Erythroblast (primary cell): ENCODE measurements at regions not wholly inside any gene's neighbourhood (a gene's known extent, or its start where the extent isn't known, plus 50 kb on each side); places are given as distances from the start of the nearest gene placed in this dataset.

Experiments used
- DNase-seq, 2 experiments: peaks; one replicate each; lab custom pipeline; 2025; lab: John Stamatoyannopoulos, UW
- GATA1 ChIP-seq: IDR thresholded peaks from 2 replicates; pipeline ENCODE4 v1.6.1; 2011; ENCODE audit warnings: low read depth, mild to moderate bottlenecking, control low read depth, low read length, moderate library complexity
- POLR2A ChIP-seq: IDR thresholded peaks from 2 replicates; pipeline ENCODE4 v1.6.1; 2011; ENCODE audit warnings: mild to moderate bottlenecking, low read length

GRCh38 chr1:194570476-194570875, 1384.1 kb upstream of the B3GALT2 start:
- DNase-seq, result no peak
- TF ChIP-seq POLR2A, result no peak
- no peak for TF ChIP-seq GATA1

DNA sequence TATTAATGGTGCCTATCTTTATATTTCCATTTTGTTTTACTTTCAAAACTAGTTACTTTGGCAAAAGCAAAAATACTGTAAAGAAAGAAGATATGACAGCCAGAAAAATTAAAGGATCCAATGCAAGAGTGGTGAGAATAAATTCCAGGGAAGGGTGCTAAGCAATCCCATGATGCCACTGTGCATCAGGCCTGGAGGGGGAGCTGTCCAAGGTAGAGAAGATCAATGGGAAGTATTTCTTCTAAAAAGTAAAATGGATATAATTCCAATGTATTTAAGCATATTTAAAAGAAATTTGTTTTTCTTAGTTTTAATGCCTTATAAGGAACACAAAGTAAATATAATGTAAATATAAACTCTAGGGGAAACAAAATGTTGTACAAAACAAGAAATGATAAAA, 1382.2 kb upstream of the B3GALT2 start:
- TF ChIP-seq GATA1, result no peak
- no peak for TF ChIP-seq POLR2A
- DNase-seq, result peak in 1 of 2 experiments; percentile 0

- TF ChIP-seq GATA1 (no peak), POLR2A (no peak)
- no peak for DNase-seq
Measured at GRCh38 chr1:194548071-194548470, 1361.7 kb upstream of the B3GALT2 start.

GRCh38 chr1:194544012-194544411, 1357.6 kb upstream of the B3GALT2 start:
- TF ChIP-seq POLR2A, result no peak
- no peak for DNase-seq

- no peak for DNase-seq
- TF ChIP-seq GATA1, result no peak
Measured at GRCh38 chr1:194538453-194538852, 1352.0 kb upstream of the B3GALT2 start.

- TF ChIP-seq GATA1, result no peak
- no peak for DNase-seq
Measured at GRCh38 chr1:194537521-194537920, 1351.1 kb upstream of the B3GALT2 start.

GRCh38 chr1:194535369-194535768, 1349.0 kb upstream of the B3GALT2 start:
- peak; percentile 86 to 94 for DNase-seq

DNA sequence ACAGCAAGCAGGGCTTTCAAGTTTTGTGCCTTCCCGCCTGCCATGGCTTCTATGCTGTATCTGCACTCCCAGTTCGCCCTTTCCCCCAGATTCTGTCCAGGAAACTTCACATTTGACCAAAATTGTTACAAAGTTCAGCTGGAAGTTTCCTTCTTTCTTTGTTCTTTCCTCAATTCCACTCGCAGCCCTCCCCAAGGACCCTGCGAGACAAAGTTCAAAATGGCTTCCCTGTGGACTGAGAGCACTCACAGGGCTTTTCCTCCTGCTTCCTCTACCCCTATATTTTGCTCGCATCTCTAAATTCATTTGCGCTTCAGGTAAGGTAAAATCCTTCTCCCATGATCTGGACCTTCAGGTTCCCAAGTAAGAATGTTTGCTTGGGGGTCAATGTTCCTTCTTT, 1348.4 kb upstream of the B3GALT2 start:
- DNase-seq, result no peak
- TF ChIP-seq GATA1 (no peak), POLR2A (no peak)

More at GRCh38 chr1:194535369-194535768, 1349.0 kb upstream of the B3GALT2 start:
- TF ChIP-seq GATA1 (peak; percentile 39), POLR2A (no peak)

DNA sequence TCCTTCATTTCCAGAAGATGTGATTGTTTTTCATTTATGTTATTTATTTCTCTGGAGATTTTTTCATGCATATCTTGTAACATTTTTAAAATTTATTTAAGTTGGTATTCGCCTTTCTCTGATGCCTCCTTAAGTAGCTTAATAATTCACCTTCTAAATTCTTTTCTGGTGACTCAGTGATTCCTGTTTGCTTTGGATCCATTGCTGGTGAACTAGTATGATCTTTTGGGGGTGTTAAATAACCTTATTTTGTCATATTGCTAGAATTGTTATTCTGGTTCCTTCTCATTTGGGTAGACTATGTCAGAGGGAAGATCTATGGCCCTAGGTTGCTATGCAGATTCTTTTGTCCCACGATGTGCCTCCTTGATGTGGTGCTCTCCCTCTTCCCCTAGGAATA, 1347.2 kb upstream of the B3GALT2 start:
- no peak for TF ChIP-seq POLR2A
- no peak for TF ChIP-seq GATA1
- no peak for DNase-seq

DNA sequence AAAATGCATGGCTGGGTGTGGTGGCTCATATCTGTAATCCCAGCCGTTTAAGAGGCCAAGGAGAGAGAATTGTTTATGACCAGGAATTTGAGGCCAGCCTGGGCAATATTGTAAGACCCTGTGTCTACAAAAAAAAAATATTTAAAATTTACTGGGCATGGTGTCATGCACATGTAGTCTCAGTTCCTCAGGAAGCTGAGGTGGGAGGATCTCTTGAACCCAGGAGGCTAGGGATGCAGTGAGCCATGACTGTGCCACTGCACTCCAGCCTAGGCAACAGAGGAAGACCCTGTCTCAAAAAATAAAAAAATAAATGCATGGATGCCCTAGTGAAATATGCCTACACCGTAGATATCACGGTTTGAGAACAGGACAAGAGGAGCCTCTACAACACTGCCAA, 1331.2 kb upstream of the B3GALT2 start:
- DNase-seq, result peak in 1 of 2 experiments; percentile 81
- TF ChIP-seq GATA1 (no peak), POLR2A (no peak)

DNA sequence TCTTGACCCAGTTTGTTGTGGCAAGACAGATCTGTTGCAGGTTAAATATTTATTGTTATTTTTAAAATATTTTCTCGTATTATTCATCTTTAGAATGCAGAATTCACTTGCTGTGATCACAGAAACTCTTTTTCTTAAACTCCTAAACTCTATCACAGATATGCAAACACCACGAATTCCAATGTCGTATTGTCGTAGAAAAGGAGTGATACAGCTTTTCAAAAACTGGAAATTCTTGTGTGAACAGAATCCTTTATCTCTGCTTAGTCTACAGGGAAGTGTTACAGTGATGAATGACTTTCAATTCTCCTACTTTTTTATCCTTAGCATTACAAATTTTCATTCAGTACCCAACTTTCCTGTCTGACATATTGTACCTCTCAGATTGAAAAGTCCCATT, 1329.5 kb upstream of the B3GALT2 start:
- TF ChIP-seq GATA1 (no peak), POLR2A (no peak)
- DNase-seq, result no peak

DNA sequence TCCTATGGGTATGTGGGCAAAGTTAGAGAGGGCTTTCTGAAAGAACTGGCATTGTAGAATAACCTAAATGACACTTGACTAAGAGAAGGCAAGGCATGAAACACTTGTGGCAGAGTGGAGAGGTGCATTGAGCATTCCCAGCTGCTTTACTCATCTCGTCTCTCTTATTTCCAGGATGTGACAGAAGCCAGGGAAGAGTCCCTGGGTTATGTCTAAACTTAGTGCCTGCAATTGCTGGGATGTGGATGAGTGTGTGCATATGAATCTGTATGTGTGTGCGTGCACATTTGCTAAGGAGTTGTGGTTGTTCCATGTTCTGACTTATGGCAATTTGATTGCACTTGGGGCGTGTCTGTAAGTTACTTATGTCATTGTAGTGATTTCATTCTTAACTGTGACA, 1326.5 kb upstream of the B3GALT2 start:
- TF ChIP-seq GATA1, result no peak
- TF ChIP-seq POLR2A, result no peak
- DNase-seq, result no peak

DNA sequence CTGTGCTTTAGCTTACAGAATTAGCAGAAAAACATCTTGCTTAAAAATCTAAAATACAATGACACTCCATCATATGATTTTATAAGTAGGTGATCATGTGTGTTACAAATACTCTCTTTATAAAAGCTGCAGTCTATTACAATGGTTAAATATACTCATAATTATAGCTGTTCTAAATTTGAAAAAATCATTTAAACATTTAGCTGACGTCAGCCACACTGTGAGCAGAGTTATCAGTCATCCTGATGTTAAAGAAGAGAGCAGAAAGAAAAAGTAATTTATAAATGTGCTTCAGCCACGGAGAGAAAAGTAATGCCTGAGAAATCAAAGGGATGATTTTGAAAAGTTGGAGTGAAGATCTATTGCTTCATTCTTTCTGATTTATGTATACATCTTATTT, 1325.9 kb upstream of the B3GALT2 start:
- DNase-seq, result no peak
- TF ChIP-seq GATA1 (no peak), POLR2A (no peak)

DNA sequence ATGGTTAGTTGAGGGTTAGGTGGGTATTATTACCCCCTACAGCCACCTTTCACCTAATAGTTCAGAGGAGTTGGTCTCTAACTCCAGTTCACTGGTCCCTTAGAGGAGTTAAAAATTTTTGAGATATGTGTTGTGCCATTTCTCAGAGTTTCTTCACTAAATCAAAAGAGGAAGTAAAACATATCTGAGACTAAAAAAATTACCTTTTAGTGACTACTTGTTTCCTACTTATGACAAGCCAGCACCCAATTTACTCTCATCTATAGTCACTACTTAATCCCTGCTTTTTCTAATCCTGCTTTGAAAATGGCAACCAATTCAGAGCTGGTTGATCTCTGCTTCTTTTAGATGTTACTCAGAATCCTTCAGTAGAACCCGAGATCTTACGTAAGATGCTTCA, 1316.8 kb upstream of the B3GALT2 start:
- TF ChIP-seq POLR2A (no peak), GATA1 (no peak)
- no peak for DNase-seq

GRCh38 chr1:194495434-194495833, 1309.0 kb upstream of the B3GALT2 start:
- DNase-seq, result no peak
- no peak for TF ChIP-seq POLR2A
- no peak for TF ChIP-seq GATA1

DNA sequence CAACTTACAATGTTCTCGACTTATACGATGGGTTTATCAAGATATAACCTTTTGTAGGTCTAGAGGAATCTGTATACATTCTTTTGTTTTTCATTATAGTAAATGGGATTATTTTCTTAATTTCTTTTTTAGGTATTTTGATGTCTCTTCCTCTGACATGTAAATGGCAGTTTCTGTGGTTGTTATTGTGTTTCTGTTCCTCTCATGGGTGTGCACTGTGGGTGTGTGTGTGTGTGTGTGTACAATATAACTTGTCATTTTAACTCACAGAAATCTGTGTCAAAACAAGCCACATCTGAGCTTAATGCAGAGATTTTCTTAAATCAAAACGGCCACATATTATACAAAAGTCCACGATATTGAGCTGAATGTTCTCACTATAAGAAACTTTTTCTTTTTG, 1300.8 kb upstream of the B3GALT2 start:
- no peak for TF ChIP-seq GATA1
- TF ChIP-seq POLR2A, result no peak
- DNase-seq, result no peak

DNA sequence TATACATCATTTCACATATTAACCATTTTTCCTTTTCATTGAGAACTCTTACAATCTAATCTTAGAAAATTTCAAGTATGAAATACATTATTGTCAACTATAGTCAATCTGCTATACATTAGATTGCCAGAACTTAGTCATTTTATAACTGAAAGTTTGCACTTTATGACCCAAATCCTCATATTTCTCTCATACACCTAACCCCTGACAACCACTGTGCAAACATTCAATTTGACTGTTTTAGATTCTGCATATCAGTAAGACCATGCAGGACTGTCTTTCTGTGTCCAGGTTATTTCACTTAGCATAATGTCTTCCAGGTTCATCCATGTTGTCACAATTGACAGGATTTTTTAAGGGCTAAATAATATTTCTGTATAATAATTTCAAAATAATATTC, 1299.0 kb upstream of the B3GALT2 start:
- no peak for DNase-seq
- no peak for TF ChIP-seq POLR2A
- no peak for TF ChIP-seq GATA1
